Thoracic aorta (tissue), 2 donors: ENCODE measurements at regions not wholly inside any gene's neighbourhood (a gene's known extent, or its start where the extent isn't known, plus 50 kb on each side); places are given as distances from the start of the nearest gene placed in this dataset.

ENCODE experiments used
- ATAC-seq: fragments of 150-250 bp; one replicate; pipeline ENCODE4 v1.8.0; 2017; ENCODE audit warnings: low read depth; ENCODE audit not compliant: insufficient number of reproducible peaks, low FRiP score
- DNase-seq: peaks from one replicate; pipeline ENCODE4 v3.0.0-alpha.2; 2020; ENCODE audit warnings: low spot score
- H3K27ac ChIP-seq, 2 donors: fragments of 200-600 bp; sonication (generic); 1 replicate in 1 of 2; 2 replicates in 1 of 2; pipeline ENCODE4 v1.5.1; 2016; ENCODE audit warnings: mild to moderate bottlenecking in 2 of 2, moderate library complexity in 2 of 2
- H3K27me3 ChIP-seq: fragments of 200-600 bp; sonication (generic); replicated peaks from 2 replicates; pipeline ENCODE4 v1.6.0; 2016; ENCODE audit warnings: mild to moderate bottlenecking; ENCODE audit not compliant: insufficient read depth
- H3K36me3 ChIP-seq: fragments of 200-600 bp; sonication (generic); one replicate; pipeline ENCODE4 v1.5.1; 2016
- H3K4me1 ChIP-seq, 2 donors: fragments of 200-600 bp; sonication (generic); 1 replicate in 1 of 2; 2 replicates in 1 of 2; pipeline versions ENCODE4 v1.5.1 to v1.6.0; 2016; ENCODE audit warnings: low read depth in 2 of 2, mild to moderate bottlenecking in 1 of 2; ENCODE audit not compliant: control insufficient read depth in 1 of 2
- H3K4me3 ChIP-seq: fragments of 200-600 bp; sonication (generic); 2 replicates; pipeline ENCODE4 v1.5.1; 2016; ENCODE audit warnings: mild to moderate bottlenecking
- H3K9me3 ChIP-seq: fragments of 200-600 bp; sonication (generic); 2 replicates; pipeline ENCODE4 v1.5.1; 2016
- CTCF ChIP-seq: fragments of 200-600 bp; sonication (generic); IDR thresholded peaks from one replicate; pipeline ENCODE4 v1.5.1; 2019; ENCODE audit warnings: antibody characterized with exemption

- H3K27ac ChIP-seq, result no peak overlapping the region
- TF ChIP-seq CTCF, result no peak
- H3K4me3 ChIP-seq, result no peak overlapping the region
- DNase-seq (no peak), ATAC-seq (no peak)
- no peaks in the 10 kb centered on the region for H3K27me3 ChIP-seq
- no peaks in the 10 kb centered on the region for H3K36me3 ChIP-seq
- no peaks in the 10 kb centered on the region for H3K9me3 ChIP-seq
- no peaks in the 10 kb centered on the region for H3K4me1 ChIP-seq
These were observed 80.4 kb upstream of the PDK4 start for GRCh38 chr7:95676691-95677090.

GRCh38 chr7:95675632-95676031 is 79.3 kb upstream of the PDK4 start:
- Histone ChIP-seq H3K9me3 (no peaks in the 10 kb centered on the region), H3K27me3 (no peaks in the 10 kb centered on the region), H3K4me3 (no peak overlapping the region), H3K4me1 (no peaks in the 10 kb centered on the region), H3K27ac (no peak overlapping the region), H3K36me3 (no peaks in the 10 kb centered on the region)
- ATAC-seq (no peak), DNase-seq (no peak)
- no peak for TF ChIP-seq CTCF

- no peaks in the 10 kb centered on the region for H3K27me3 ChIP-seq
- H3K4me3 ChIP-seq, result no peak overlapping the region
- no peak for ATAC-seq
- no peaks in the 10 kb centered on the region for H3K4me1 ChIP-seq
- DNase-seq, result no peak
- no peak overlapping the region for H3K27ac ChIP-seq
- H3K36me3 ChIP-seq, result no peaks in the 10 kb centered on the region
- H3K9me3 ChIP-seq, result no peaks in the 10 kb centered on the region
- TF ChIP-seq CTCF, result no peak
These were observed 78.7 kb upstream of the PDK4 start for GRCh38 chr7:95675016-95675415.

- Histone ChIP-seq H3K27ac (no peak overlapping the region), H3K4me1 (no peaks in the 10 kb centered on the region), H3K9me3 (no peaks in the 10 kb centered on the region), H3K27me3 (no peaks in the 10 kb centered on the region), H3K4me3 (no peak overlapping the region), H3K36me3 (no peaks in the 10 kb centered on the region)
- DNase-seq (no peak), ATAC-seq (no peak)
- TF ChIP-seq CTCF, result no peak
These were observed 77.8 kb upstream of the PDK4 start for GRCh38 chr7:95674101-95674500.

DNA sequence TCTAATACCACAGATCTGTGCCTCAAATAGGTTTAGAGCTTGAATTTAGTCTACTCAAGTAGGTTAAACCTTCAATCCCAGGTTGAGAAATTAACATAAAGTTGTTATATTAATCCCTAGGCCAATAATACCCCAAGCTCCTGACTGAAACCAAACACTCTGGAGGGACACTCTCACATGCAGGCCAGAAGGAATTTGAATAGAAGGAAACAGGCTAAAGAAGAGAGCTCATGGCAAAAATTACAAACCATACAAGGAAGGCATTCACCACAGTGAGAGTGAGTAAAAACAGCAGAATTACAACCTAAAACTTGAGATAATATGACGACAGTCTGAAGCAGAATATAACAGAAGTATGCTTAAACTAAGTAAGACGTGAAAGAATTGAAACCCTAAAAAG is 76.1 kb upstream of the PDK4 start:
- no peak overlapping the region for H3K27ac ChIP-seq
- no peak overlapping the region for H3K4me3 ChIP-seq
- no peaks in the 10 kb centered on the region for H3K4me1 ChIP-seq
- DNase-seq (no peak), ATAC-seq (no peak)
- H3K27me3 ChIP-seq, result no peaks in the 10 kb centered on the region
- H3K9me3 ChIP-seq, result no peaks in the 10 kb centered on the region
- no peaks in the 10 kb centered on the region for H3K36me3 ChIP-seq
- TF ChIP-seq CTCF, result no peak
